IPS-18c (cell line): ENCODE measurements at regions not wholly inside any gene's neighbourhood (a gene's known extent, or its start where the extent isn't known, plus 50 kb on each side); places are given as distances from the start of the nearest gene placed in this dataset.

Experiments used
- H3K4me3 ChIP-seq: 2 replicates; pipeline ENCODE4 v1.7.0; 2013; ENCODE audit warnings: low read depth, mild to moderate bottlenecking, low read length, moderate library complexity; ENCODE audit not compliant: insufficient read depth
- H3K9me3 ChIP-seq: one replicate; pipeline ENCODE4 v1.6.1; 2013; ENCODE audit warnings: mild to moderate bottlenecking, low read length, moderate library complexity; ENCODE audit not compliant: control insufficient read depth, insufficient read depth

DNA sequence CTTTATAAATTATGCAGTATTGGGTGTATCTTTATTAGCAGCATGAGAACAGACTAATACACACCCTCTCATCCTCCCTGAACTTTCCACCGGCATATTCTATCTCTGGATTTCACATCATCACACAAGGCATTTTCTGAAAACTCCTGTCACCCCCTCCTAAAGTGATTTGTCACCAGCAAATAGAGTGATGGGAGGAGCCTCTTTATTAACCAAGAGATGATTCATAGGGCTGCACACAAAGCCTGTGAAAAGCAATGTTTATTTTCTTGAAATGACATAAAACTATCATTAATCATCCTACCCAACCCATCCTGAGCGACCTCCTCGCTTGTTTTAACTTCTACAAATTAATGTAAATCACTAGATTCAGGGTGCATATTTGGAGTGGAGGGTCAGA lies 394.7 kb upstream of the SULF2 start:
- H3K4me3 ChIP-seq = no peak overlapping the region

DNA sequence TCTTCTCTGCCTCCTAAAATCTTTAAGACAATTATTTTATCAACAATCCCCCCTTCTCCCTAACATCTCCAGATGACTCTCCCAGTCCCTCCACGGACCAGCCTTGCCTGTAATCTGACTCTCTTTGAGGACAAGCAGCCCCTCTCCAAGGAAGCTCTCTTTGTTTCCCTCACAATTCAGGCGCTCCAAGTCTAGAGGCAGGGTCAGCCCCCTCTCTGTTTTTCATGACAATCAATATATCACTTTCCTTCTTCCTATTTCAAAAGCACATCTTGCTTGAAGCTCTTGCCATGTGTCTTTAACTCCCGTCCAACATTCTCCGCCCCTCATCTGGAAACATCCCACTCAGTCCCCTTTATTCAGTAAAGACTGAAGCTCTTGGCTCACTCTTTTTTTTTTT lies 393.4 kb upstream of the SULF2 start:
- H3K9me3 ChIP-seq = peaks cover 2% of the 10 kb centered on the region
- no peak overlapping the region for H3K4me3 ChIP-seq

More for the DNA sequence above, 394.7 kb upstream of the SULF2 start:
- peaks cover 2% of the 10 kb centered on the region for H3K9me3 ChIP-seq

DNA sequence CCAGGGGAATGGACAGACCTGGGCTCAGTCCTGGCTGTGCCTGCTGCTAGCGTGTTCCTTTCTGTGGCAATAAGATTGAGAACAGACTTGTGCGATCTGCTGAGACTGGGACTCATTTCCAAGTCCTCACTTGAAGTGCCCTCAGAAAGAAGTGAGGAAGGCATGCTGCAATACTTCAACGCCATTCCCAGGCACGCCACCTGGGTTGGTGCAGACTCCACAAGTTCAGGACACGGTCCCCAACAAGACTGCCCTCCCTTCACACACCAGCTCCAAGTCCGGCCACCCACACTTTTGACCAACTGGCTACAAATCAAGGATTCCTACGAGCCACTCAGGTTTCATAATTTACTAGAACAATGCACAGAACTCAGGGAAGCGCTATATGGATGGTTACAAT lies 391.8 kb upstream of the SULF2 start:
- no peak overlapping the region for H3K4me3 ChIP-seq
- peaks cover 2% of the 10 kb centered on the region for H3K9me3 ChIP-seq

GRCh38 chr20:48176139-48176538 lies 390.9 kb upstream of the SULF2 start:
- peaks cover under 1% of the 10 kb centered on the region for H3K9me3 ChIP-seq
- no peak overlapping the region for H3K4me3 ChIP-seq

- no peak overlapping the region for H3K4me3 ChIP-seq
- no peaks in the 10 kb centered on the region for H3K9me3 ChIP-seq
Observed at GRCh38 chr20:48175261-48175660, 390.0 kb upstream of the SULF2 start.

- H3K4me3 ChIP-seq = no peak overlapping the region
- no peaks in the 10 kb centered on the region for H3K9me3 ChIP-seq
Observed at GRCh38 chr20:48172357-48172702, 387.0 kb upstream of the SULF2 start.

- no peaks in the 10 kb centered on the region for H3K9me3 ChIP-seq
- no peak overlapping the region for H3K4me3 ChIP-seq
Observed at GRCh38 chr20:48171626-48172356, 386.5 kb upstream of the SULF2 start.

DNA sequence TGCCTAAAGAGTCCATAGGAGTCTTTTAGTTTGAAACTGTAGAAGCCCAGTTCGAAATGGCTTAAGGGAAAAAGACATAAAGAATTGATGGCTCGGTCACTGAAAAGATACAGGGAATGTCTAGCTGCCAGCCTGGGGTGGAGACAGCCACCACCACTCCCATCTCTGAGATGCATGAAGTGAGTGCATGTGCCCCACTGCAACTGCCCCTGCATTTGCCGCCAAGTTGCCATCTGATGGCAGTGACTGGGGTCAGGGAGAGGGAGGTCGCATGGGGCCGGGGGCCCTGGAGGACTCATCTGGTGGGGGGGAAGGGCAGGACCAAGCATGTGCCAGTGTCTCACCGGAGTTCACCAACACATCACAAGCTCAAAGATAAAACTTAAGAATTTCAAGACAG lies 385.8 kb upstream of the SULF2 start:
- no peak overlapping the region for H3K4me3 ChIP-seq
- H3K9me3 ChIP-seq = no peaks in the 10 kb centered on the region

DNA sequence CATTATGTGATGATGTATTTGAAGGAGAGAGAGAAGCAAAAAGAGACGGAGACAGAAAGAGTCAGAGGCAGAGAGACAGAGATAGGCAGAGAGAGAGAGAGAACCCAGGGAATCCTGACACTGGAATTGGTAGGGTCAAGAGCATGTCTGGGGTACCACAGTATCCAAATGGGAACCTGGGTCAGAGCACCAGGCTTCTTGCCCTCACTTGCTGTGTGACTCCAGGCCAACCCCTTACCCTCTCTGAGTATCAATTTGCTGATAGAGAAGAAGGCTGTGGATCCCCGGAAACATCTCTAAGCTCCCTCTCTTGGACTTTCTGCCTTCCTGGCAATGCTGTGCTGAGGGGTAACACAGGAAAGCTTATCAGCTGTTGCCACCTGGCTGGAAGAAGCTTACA lies 385.3 kb upstream of the SULF2 start:
- Histone ChIP-seq H3K4me3 (no peak overlapping the region), H3K9me3 (no peaks in the 10 kb centered on the region)

DNA sequence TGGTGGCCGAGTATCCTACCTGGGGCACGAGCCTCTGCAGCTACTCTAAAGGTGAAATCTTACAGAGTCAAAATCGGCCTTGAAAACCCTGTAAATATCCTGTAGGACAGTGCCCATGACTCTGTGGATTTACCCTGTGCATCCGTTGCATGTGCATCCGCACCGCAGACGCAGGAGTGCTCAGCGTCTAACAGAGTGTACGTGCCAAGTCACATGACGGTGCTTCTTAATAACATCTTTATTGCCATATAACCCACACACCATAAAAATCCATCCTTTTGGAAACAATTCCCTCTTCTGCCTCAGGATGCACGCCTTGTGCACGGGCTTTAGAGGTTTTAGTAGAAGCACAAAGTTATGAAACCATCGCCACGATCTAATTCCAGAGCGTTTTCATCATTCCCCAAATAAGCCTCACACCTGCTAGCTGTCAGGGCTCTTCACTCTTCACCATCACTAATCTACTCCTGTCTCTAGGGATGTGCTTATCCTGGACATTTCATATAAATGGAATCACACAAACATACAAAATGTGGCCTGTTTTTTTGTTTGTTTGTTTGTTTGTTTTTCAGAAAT lies 384.5 kb upstream of the SULF2 start:
- no peak overlapping the region for H3K4me3 ChIP-seq
- no peaks in the 10 kb centered on the region for H3K9me3 ChIP-seq

DNA sequence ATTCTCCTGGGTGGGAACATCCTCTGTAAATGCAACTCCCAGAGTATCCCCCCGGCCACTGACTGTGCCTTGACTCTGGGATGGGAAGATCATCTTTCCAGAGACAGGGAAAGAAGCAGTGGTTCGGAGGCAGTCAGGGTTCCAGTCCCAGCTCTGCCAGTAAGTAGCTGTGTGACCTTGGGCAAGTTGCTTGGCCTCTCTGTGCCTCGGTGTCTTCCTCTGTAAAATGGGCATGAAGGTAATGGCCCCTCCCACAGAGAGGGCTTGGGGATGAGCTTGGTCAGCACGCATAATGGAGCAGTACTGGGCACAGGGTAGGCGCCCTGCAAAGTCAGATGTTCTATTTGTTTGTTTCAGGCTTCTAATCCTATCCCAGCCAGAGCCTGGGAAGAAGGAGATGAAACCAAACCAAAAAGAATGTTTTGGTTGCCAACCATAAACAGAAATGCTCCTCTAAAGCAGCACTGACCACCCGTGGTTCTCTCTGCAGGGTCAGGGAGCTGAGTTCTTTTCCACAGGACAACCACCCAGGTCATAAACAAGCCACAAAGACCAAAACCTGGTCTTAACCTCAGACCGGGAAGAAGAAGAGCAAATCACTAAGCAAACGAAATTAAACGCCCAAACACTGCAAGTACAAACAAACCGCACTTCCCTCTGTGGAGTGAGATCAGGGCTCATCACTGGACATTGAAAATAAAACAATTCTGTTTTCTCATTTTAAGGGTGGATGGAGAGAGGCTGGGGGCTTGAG lies 381.0 kb upstream of the SULF2 start:
- Histone ChIP-seq H3K4me3 (no peak overlapping the region), H3K9me3 (no peaks in the 10 kb centered on the region)

- H3K4me3 ChIP-seq = no peak overlapping the region
- no peaks in the 10 kb centered on the region for H3K9me3 ChIP-seq
Observed at GRCh38 chr20:48165401-48165685, 380.1 kb upstream of the SULF2 start.

- H3K9me3 ChIP-seq = no peaks in the 10 kb centered on the region
Observed at GRCh38 chr20:48164566-48165400, 379.5 kb upstream of the SULF2 start.

DNA sequence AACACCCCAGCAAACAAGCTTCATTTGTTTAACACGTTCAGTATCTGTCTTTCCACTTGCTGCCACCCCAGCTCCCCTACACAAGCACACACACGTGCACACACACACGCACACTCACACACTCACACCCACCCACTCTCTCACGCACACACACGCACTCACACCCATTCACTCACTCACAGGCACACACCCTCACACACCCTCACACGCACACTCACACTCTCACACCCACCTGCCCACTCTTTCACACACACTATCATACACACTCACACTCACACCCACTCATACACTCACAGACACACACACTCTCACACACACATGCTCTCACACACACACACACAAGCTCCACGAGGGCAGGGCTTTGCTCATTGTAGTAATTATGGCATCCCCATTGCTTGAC lies 378.8 kb upstream of the SULF2 start:
- no peak overlapping the region for H3K4me3 ChIP-seq
- H3K9me3 ChIP-seq = no peaks in the 10 kb centered on the region

More at GRCh38 chr20:48164566-48165400, 379.5 kb upstream of the SULF2 start:
- no peak overlapping the region for H3K4me3 ChIP-seq

- Histone ChIP-seq H3K9me3 (no peaks in the 10 kb centered on the region), H3K4me3 (no peak overlapping the region)
Observed at GRCh38 chr20:48163505-48163904, 378.2 kb upstream of the SULF2 start.

- Histone ChIP-seq H3K9me3 (no peaks in the 10 kb centered on the region), H3K4me3 (no peak overlapping the region)
Observed at GRCh38 chr20:48162621-48163020, 377.3 kb upstream of the SULF2 start.

DNA sequence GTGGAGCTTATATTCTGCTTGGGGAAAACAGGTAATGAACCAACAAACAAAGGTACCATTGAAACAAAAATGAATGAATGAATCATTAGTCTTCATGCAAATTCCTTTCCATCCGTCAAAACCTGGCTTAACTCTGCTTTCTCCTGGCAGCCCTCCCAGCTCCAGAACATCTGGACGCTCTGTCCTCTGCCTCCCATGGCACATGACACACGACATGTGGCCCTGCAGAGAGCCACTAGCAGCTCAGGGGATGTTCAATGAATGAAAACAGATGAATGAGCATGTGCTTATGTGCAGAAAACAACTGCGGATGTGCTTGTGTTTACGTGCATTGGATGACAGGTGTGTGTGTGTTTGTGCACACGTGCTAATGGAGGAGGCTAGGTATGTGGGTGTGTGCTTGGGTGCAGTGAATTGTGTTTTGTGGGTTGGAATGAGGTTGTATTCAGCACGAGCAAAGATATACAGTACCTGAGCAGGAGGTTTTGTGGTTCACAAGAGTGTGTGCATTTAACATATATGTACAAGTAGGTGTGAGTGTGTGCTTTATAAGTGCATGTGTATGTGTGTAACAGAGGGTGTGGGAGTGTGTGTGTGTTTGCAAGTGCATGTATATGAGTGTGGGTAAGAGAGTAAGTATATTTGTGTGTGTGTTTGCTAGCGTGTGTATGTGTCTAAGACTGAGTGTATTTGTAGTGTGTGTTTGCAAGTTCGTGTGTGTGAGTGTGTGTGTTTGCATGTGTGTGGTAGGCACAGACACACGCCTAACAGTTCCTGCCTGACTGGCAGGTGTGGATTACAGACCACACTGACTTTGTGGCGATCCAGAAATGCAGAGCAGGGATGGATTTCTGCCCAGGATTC lies 374.1 kb upstream of the SULF2 start:
- Histone ChIP-seq H3K4me3 (no peak overlapping the region), H3K9me3 (no peaks in the 10 kb centered on the region)
